ENCODE measurements at regions not wholly inside any gene's neighbourhood (a gene's known extent, or its start where the extent isn't known, plus 50 kb on each side); places are given as distances from the start of the nearest gene placed in this dataset.
"Not testable (repeated sequence)": the region's sequence is repeated elsewhere in the genome, so short reads cannot be mapped to it uniquely, and the experiment has no call there.

DNA sequence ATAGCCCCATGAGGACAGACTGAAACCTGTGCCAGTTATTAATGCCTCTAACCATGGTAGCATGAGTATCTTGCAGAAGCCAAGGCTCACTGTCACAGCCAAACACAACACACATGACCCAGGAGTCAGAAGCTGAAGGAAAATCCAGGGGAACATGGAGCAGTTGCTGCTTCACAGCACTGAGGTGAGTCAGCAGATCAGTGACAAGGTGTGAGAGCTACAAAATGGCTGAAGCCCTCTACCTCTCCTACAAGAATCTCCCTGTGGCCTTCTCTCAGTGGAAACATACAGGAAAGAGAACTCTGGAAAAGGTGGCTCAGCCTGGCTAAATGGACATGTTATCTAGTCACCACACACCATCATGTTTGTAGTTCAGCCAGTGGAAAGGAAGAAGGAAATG is 93.5 kb downstream of the NAB1 start:
- no peak for DNase-seq

- DNase-seq, result no peak
These were observed 95.2 kb downstream of the NAB1 start for GRCh38 chr2:190744041-190744440.

DNA sequence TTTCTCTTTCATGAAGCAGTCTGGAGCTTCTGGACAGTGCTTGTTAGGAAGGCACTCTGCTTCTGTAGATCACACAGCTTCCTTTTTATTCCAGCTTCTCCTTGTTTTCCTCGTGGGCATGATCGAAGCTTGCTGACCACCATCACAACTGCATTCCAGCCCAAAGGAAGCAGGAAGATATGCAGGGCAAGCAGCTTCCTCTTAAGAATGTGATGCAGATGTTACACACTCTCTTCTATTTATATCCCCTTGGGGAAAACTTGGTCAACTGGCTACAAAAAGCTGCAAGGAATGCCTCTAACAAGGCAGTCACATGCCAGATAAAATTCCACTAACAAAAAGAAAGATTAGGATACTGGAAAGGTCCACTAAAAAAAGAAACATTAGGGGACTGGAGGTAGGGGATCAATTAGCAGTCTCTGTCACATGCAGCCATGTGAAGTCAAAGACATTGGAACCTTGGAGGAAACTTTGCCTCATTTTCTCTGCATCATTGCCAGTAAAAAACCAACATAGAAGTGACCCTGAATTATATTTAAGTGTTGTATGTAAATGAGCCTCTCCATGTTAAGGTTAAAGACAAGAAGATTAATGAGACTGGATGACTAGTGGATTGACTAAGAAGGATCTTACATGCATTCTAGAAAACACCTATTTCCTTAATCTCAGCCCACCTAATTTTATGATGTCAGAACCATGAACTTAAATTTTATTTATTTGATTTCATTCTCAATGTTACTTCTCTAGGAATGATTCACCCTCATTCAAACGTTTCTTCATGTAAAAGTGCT is 98.3 kb downstream of the NAB1 start:
- DNase-seq, result no peak

DNA sequence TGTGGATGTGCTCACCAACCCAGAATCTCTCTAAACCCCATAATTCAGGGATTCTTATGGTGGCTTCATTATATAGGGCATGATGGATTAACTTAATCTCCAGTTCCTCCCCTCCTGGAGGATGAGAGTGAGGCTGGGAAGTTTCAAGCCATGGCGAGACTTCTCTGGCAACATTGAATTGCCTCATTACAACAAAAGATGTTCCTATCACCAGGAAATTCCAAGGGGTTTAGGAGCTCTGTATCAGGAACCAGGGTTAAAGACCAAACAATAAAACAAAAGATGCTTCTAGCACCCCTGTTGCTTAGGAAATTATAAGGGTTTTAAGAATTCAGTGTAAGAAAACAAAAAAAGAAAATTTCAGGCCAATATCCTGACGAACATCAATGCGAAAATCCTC is 100.1 kb downstream of the NAB1 start:
- no peak for DNase-seq

DNA sequence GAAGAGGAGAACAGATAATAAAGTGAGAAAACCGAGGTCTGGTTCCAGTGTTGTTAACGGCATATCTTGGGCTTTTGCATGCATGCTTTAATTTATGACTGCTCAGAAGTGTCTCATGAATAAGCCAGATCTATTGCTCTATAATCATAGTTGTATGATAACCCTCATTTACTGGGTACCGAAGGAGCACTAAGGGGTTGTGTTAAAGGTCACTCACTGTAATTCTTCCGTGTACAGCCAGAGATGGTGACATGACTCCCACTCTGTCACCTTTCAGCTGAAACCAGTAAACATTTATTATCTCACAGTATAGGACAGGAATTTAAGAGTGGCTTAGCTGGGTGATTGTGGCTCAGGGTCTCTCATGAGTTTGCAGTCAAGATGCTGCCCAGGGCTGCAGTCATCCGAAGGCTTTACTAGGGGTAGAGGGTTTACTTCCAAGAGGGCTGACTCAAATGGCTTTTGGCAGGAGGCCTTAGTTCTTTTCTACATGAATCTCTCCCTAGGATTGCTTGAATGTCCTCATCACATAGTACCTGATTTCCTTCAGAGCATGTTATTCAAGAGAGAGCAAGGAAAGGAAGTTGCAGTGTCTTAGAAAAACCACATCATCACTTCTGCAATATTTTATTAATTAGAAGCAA is 107.0 kb downstream of the NAB1 start:
- DNase-seq, result no peak

- DNase-seq, result no peak
These were observed 110.9 kb downstream of the NAB1 start for GRCh38 chr2:190759749-190760213.

DNA sequence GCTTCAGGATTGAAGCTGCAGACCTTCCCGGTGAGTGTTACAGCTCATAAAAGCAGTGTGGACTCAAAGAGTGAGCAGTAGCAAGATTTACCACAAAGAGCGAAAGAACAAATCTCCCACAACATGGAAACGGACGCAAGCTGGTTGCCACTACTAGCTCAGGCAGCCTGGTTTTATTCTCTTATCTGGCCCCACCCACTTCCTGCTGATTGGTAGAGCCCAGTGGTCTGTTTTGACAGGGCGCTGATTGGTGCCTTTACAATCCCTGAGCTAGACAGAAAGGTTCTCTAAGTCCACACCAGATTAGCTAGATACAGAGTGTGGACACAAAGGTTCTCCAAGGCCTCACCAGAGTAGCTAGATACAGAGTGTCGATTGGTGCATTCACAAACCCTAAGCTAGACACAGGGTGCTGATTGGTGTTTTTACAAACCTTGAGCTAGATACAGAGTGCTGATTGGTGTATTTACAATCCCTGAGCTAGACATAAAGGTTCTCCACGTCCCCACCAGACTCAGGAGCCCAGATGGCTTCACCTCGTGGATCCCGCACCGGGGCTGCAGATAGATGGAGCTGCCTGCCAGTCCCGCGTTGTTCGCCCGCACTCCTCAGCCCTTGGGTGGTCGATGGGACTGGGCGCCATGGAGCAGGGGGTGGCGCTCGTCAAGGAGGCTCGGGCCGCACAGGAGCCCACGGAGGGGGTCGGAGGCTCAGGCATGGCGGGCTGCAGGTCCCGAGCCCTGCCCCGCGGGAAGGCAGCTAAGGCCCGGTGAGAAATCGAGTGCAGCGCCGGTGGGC is 111.7 kb downstream of the NAB1 start:
- DNase-seq, result peak; percentile 27

GRCh38 chr2:190761216-190761615 is 112.3 kb downstream of the NAB1 start:
- not testable (repeated sequence) for DNase-seq

- DNase-seq, result no peak
These were observed 113.7 kb downstream of the NAB1 start for GRCh38 chr2:190762566-190762965.

DNA sequence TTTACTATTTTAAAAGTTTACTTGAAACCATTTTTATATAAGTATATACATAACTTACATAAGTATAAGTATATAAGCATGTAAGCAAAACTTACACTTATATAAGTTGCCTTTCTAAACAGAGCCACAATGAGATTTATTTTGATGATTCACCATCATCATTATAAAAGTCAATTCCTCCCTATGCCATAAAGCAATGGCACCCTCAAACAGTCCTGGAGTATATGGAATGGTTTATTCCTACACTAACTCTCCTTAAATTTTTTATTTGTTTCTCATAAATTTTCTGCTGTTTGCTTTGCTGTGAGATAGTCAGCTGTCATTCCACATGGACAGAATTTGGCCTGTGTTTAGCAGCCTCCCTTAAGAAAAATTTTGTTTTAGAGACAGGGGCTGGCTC is 114.2 kb downstream of the NAB1 start:
- DNase-seq, result no peak

DNA sequence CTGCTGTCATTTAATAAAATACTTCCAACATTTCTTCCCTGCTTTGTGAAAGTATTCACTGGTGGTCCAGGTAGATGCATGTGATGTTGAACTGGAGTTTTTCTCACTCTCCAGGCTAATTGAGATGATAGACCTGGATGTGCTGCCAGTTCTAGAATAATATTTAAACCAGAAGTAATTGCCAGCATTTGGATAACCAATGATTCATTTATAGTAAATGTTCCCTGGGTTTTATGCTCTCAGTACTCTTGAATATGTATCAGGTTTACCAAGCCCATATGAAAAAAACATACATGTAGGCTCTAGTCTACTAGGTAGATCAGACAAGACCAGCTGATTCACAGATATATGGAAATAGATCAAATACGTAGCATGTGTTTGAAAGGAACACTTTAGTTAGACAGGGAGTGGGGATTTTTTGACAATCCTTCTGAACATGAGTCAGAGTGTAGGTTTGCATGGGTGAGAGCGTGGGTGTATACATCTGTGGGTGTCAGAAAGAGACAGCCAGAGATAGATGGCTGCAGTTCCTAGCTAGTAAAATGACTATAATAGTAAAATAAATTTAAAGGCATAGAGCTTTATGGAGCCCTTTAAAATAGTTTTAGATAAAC is 115.1 kb downstream of the NAB1 start:
- DNase-seq, result no peak

GRCh38 chr2:190765386-190766173 is 115.0 kb upstream of the GLS start:
- no peak for DNase-seq

- DNase-seq, result no peak
These were observed 114.4 kb upstream of the GLS start for GRCh38 chr2:190766174-190766572.

DNA sequence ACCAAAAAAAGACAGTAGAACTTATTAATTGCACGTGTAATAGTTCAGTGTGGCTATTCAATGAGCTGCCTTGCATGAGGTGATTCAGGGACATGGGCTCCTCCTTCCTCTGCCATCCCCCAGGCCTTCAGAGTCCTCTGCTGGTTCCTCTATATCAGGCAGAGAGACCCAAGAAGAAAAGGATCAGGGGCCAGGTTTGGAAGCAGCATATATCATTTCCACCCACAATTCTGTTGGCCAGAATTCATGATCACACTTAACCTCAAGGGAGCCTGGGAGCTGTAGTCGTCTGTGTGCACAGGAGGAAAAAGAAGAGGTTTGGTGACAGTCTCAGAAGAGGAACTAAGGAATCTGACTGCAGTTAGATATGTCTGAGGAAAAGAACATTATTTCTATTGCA is 114.0 kb upstream of the GLS start:
- DNase-seq, result no peak

DNA sequence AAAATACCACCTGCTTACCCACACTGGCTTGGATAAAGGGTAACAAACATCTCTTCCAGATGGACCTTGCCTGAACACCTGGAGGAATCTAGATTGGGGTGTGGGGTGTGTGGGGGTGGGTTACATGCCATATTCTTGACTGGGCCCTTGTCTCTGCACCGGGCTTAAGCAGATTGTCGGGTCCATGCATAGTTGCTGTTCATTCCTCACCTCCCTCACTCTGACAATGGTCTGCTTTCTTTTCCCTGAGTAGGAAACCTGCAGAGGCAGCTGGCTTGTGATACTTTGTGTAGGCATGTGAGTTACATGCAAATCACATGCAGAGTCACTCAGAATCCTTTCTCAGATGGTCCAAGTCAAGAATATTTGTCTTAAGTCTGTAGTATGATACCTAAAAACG is 112.8 kb upstream of the GLS start:
- no peak for DNase-seq

DNA sequence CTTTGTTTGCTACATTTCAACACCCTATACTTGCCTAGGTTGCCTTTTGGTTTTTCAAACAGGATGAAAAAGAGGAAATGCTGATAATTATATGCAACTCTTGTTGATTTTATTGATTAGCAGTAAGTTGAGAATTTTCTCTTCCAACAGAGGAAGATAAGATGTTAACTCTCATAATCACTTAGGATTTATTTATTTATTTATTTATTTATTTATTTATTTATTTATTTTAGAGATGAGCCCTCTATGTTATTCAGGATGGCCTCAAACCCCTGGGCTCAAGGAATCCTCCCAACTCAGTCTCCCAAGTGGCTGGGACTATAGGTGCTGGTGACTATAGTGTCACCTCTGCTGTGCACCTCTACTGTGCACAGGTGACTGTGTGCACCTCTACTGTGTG is 111.4 kb upstream of the GLS start:
- no peak for DNase-seq

DNA sequence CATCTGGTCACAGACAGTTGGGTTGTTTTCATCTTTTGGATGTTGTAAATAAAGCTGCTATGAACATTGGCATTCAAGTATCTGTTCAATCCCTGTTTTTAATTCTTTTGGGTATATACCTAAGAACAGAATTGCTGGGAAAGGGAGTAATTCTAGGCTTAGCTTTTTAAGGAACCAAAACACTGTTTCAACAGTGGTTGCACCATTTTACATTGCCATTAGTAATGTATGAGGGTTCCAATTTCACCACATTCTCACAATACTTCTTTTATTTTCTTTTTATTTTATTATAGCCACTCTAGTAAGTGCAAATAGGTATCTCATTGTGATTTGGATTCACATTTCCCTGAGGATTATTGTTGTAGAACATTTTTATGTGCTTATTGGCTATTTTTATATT is 108.9 kb upstream of the GLS start:
- no peak for DNase-seq

DNA sequence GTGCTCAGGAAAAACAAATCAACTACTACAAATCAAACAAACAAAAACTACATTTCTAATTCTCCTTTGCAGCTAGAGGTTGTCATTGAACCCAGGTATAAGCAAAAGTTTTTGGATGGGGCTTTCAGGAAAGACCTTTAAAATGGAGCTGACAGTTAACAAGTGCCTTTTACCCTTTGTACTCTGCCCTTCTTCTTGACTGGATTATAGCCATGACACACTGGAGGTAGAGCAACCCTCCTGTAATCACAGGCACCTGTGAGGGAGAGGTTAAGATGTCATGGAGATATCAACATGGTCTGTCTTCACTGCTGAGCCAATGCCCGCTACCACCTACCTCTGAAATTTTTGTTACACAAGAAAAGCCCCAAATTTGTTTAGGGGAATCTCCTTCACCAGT is 100.0 kb upstream of the GLS start:
- no peak for DNase-seq

DNA sequence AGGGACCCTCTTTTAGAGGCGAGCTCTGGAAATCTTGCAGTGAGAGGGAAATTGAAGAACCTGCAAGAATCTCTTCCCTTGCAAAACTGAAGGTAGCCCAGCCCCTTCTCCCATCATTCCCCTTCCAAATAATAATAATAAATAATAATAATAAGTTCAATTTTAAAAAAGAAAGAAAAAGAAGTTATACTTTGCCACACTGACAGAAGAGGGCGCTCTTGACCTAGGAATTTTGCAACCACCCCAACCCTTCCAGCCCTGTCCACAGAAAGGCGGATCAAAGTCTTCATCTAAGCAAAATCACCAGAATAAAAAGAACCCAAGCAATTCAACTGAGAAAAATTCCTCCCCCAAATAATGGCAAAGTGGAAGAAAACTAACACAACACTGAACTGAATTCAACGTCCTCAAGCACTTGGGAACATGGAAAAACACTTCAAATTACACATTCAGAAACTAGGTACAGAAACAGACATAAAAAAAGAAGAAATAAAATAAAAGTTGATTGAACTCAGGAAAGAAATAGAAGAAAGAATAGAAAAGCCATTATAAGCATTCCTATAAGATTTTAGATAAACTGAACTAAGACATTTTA is 98.9 kb upstream of the GLS start:
- peak; percentile 43 for DNase-seq

DNA sequence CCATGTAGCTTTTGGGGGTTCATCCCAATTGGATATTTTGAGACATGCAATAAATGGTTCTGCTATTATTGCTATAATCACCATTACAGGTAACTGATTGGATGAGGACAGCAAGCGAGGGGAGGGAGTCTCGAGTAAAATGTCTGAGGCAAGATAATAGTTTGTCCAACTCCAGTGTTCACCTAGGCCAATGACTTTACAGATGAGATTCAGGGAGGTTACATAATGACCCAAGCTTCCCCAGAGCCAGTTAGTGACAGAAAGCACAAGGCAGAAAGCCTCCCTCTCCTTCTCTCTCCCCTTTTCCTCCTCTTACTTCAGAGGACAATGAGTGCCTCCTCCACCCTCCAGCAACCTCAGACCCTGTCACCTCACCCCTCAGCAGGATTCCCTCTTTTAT is 98.4 kb upstream of the GLS start:
- no peak for DNase-seq

DNA sequence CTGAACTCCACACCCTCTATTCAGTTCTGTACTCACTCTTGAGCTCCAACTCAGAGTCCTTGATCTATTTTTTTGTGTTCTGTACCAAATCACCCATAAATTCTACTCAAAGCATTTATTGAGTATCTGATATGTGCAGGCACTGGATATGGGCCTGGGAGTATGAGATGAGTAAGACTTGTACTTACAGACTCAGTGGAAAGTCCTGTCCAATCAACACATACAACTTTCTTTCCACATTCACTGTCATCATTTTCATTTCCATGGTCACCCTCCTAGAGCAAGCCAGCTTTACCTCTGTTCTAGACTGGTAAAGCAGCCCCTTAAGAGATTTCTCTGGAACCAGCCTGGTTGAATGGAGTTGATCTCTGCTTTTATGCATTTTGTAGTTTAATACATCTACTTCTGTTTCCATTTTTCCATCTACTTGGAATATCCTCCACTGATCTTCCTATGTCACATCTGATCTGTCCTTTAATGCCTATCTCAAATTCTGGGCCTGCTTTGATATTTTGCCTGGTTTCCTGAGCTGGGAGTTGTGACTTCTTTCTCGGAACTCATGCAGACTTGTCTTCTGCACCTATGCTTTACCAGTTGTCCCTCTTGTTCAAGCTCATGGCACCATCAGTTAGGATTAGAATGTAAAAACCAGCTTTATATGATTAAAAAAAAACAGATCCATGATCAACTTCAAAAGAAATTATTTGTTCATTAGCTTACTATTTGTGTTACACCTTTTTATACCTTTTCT is 96.9 kb upstream of the GLS start:
- no peak for DNase-seq

All from right hindlimb (tissue), 1 donor.